ENCODE measurements at regions not wholly inside any gene's neighbourhood (a gene's known extent, or its start where the extent isn't known, plus 50 kb on each side); places are given as distances from the start of the nearest gene placed in this dataset.

DNA sequence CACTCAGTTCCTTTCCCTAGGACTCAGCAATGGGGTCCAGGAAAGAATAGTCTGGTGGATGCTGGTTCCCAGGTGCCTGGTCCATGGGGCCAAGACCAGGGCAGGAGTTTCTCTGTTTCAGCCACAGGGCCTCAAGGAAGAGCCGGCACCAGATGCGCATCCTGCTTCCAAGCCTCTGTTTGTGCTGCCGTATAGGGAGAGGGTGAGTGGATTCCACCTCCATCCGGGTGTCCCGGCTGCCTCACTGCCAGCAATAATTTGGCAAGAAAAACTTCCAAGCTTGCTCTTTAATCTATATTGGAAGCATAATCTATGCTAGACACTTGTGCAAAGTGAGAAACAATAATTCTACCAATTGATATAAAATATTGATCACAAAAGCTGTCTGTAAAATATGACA, 261.2 kb upstream of the HS6ST1 start:
- TF ChIP-seq, protein P1, sequence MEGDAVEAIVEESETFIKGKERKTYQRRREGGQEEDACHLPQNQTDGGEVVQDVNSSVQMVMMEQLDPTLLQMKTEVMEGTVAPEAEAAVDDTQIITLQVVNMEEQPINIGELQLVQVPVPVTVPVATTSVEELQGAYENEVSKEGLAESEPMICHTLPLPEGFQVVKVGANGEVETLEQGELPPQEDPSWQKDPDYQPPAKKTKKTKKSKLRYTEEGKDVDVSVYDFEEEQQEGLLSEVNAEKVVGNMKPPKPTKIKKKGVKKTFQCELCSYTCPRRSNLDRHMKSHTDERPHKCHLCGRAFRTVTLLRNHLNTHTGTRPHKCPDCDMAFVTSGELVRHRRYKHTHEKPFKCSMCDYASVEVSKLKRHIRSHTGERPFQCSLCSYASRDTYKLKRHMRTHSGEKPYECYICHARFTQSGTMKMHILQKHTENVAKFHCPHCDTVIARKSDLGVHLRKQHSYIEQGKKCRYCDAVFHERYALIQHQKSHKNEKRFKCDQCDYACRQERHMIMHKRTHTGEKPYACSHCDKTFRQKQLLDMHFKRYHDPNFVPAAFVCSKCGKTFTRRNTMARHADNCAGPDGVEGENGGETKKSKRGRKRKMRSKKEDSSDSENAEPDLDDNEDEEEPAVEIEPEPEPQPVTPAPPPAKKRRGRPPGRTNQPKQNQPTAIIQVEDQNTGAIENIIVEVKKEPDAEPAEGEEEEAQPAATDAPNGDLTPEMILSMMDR (IDR thresholded peaks at IDR 0.05; ENCODE audit: insufficient read depth, low read length, poor library complexity, severe bottlenecking) = no peak
- no peak for TF ChIP-seq EZH2phosphoT487 (conservative IDR thresholded peaks at IDR 0.05; ENCODE audit: low read length)
